ENCODE measurements at regions not wholly inside any gene's neighbourhood (a gene's known extent, or its start where the extent isn't known, plus 50 kb on each side); places are given as distances from the start of the nearest gene placed in this dataset.
"Not testable (repeated sequence)": the region's sequence is repeated elsewhere in the genome, so short reads cannot be mapped to it uniquely, and the experiment has no call there.

- Histone ChIP-seq H3K4me3 (peak overlapping the region; percentile 70 to 88), H3K4me1 (peaks cover 0 to 26% (median 0%) of the 10 kb centered on the region in 3 donors), H3K27ac (peak overlapping the region; percentile 69 to 95 (median 95))
- H3K36me3 ChIP-seq, H3K9me3 ChIP-seq, H3K27me3 ChIP-seq: not testable (repeated sequence)
- TF ChIP-seq POLR2A (IDR thresholded peaks at IDR 0.05), result peak; percentile 30 to 36
- peak; percentile 79 for ATAC-seq
- WGBS, 2 donors (ENCODE audit: low coverage in 1 of 2), result 9 to 19% methylated on average over 6 to 16 of the region's 66 CpGs
These were observed 163.8 kb downstream of the KBTBD2 start for GRCh38 chr7:32727483-32728411.

DNA sequence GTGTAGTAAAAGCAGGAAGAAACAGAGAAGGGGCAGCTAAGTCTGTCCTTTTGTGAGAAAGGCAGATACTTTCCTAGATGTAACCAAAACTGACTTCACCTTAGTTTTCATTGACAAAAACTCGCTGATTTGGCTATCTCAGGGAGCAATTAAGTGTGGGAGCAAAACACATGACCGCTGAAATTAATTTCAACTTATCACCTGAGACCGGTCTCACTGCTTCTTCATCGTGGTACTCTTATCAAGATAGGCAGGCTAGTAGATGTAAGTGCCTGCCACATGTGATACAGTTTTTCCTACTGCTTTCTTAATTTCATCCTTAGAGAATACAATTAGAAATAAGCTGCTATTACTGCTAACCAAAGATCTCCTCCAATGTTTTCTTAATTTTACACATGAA lies 168.7 kb downstream of the KBTBD2 start:
- H3K27me3 ChIP-seq, H3K4me1 ChIP-seq, H3K9me3 ChIP-seq, H3K4me3 ChIP-seq, H3K36me3 ChIP-seq, ATAC-seq, H3K27ac ChIP-seq: not testable (repeated sequence)
- WGBS, 2 donors (ENCODE audit: low coverage in 1 of 2), result 93 to 100% methylated on average over 4 of the region's 4 CpGs

GRCh38 chr7:32694182-32694581 lies 197.4 kb downstream of the KBTBD2 start:
- H3K9me3 ChIP-seq, result peaks cover 0 to 6% (median 0%) of the 10 kb centered on the region in 3 donors
- TF ChIP-seq EP300 (IDR thresholded peaks at IDR 0.05) (no peak), CTCF (IDR thresholded peaks at IDR 0.05) (no peak), POLR2A (IDR thresholded peaks at IDR 0.05) (no peak), POLR2AphosphoS5 (IDR thresholded peaks at IDR 0.05) (no peak)
- H3K27ac ChIP-seq, result no peak overlapping the region
- no peak overlapping the region for H3K4me3 ChIP-seq
- H3K4me1 ChIP-seq, result no peaks in the 10 kb centered on the region
- H3K36me3 ChIP-seq, result no peaks in the 10 kb centered on the region
- ATAC-seq, result no peak
- H3K27me3 ChIP-seq, result no peaks in the 10 kb centered on the region
- 83 to 100% methylated on average over 1 of the region's 1 CpG for WGBS, 2 donors (ENCODE audit: low coverage in 1 of 2)

DNA sequence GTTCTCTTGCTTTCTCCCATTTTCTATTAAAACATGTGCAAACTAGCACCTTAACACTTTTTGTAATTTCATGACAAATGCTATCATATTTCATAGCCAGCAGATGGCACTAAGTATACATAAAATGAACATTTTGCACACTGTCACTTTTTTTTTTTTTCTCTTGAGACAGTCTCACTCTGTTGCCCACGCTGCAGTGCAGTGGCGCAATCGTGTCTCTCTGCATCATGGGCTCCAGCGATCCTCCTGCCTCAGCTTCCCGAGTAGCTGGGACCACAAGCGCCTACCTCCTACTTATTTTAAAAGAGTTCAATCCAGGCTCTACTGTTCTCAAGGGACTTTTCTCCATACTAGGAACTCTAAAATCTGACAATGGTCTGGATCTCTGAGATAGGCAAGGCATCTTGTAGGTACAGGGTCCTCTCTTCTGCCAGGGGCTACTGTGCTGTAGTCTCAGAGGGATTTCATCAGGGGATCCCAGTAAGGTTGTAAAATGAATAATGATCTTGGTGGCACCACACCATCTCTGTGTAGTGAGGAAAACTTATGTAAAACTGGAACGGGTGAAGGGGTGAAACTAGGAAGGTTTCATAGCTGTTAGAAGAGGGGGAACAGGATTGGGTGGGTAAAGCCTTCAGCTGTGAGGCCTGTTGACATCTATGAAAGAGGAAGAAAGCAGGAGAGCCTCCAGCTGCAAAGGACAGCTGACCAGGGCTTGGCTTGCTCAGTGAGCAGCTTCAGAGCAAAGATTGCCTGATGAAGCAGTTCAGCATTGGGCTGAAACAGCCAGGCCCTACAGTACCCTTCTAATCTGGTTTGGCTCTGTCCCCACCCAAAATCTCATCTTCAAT lies 196.9 kb downstream of the AVL9 start:
- H3K27ac ChIP-seq, H3K9me3 ChIP-seq, H3K27me3 ChIP-seq, H3K4me3 ChIP-seq, H3K4me1 ChIP-seq: not testable (repeated sequence)
- TF ChIP-seq CTCF (IDR thresholded peaks at IDR 0.05), result peak in 1 of 4 experiments; percentile 26
- ATAC-seq, result peak; percentile 57
- peaks cover 0 to 11% of the 10 kb centered on the region in 2 donors for H3K36me3 ChIP-seq
- 24 to 43% methylated on average over 7 of the region's 7 CpGs for WGBS, 2 donors (ENCODE audit: low coverage in 1 of 2)

- not testable (repeated sequence) for H3K4me1 ChIP-seq, ATAC-seq, H3K27me3 ChIP-seq, H3K9me3 ChIP-seq, H3K27ac ChIP-seq, H3K4me3 ChIP-seq
- peaks cover 0 to 11% of the 10 kb centered on the region in 2 donors for H3K36me3 ChIP-seq
- WGBS, 2 donors (ENCODE audit: low coverage in 1 of 2), result 93% methylated on average over 13 of the region's 13 CpGs; no CpG with 5 or more reads in 1 of the 2 donors
These were observed 192.8 kb downstream of the AVL9 start for GRCh38 chr7:32688092-32688491.

DNA sequence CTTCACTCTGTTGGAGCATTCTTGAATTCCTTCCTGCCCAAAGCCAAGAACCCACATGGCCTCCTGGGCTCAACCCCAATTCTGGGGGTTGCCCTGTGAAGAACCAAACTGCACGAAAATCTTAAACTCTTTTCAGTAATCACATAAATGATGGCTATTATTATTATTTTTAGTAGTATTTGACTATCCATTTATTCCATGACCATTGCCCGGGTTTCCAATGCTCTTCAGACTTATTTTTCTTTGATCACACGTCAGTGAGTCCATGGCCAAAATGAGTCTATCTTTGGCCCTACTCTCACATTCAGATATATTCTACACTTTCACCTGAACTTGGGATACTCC lies 185.9 kb downstream of the AVL9 start:
- ATAC-seq, result no peak
- no peak overlapping the region for H3K4me3 ChIP-seq
- 54 to 68% methylated on average over 3 of the region's 3 CpGs for WGBS, 2 donors (ENCODE audit: low coverage in 1 of 2)

More for the DNA sequence above, 185.9 kb downstream of the AVL9 start:
- H3K27ac ChIP-seq, result no peak overlapping the region
- peaks cover 0 to 5% of the 10 kb centered on the region in 2 donors for H3K36me3 ChIP-seq
- no peaks in the 10 kb centered on the region for H3K9me3 ChIP-seq
- no peaks in the 10 kb centered on the region for H3K4me1 ChIP-seq
- TF ChIP-seq CTCF (IDR thresholded peaks at IDR 0.05) (no peak), EP300 (IDR thresholded peaks at IDR 0.05) (no peak), POLR2A (IDR thresholded peaks at IDR 0.05) (no peak), POLR2AphosphoS5 (IDR thresholded peaks at IDR 0.05) (no peak)
- no peaks in the 10 kb centered on the region for H3K27me3 ChIP-seq

All from gastroesophageal sphincter (tissue), 4 donors.